ENCODE measurements at regions not wholly inside any gene's neighbourhood (a gene's known extent, or its start where the extent isn't known, plus 50 kb on each side); places are given as distances from the start of the nearest gene placed in this dataset.

DNA sequence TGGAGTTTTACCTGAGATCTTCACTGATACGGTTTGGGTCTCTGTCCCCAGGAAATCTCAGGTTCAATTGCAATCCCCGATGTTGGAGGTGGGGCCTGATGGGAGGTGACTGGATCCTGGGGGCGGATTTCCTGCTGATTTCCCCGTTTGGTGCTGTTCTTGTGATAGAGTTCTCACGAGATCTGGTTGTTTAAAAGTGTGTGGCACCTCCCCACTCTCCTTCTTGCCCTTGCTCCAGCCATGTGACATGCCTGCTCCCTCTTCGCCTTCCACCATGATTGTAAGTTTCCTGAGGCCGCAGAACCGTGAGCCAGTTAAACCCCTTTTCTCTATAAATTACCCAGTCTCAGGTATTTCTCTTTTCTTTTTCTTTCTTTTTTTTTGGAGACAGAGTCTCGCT lies 126.4 kb upstream of the SLC45A1 start:
- TF ChIP-seq CTCF (IDR thresholded peaks at IDR 0.05; ENCODE audit: low read length) = no peak
- no peak for TF ChIP-seq EZH2 (IDR thresholded peaks at IDR 0.05; ENCODE audit: borderline replicate concordance, low read length)
